ENCODE measurements at regions not wholly inside any gene's neighbourhood (a gene's known extent, or its start where the extent isn't known, plus 50 kb on each side); places are given as distances from the start of the nearest gene placed in this dataset.

- no peak for DNase-seq
These were observed 91.3 kb upstream of the FAM171A1 start for GRCh38 chr10:15462253-15462897.

GRCh38 chr10:15461353-15462108 lies 90.4 kb upstream of the FAM171A1 start:
- no peak for DNase-seq

GRCh38 chr10:15460661-15461060 lies 89.6 kb upstream of the FAM171A1 start:
- no peak for DNase-seq

GRCh38 chr10:15459218-15459617 lies 88.1 kb upstream of the FAM171A1 start:
- DNase-seq = no peak

- DNase-seq = no peak
These were observed 86.3 kb upstream of the FAM171A1 start for GRCh38 chr10:15457382-15457781.

- DNase-seq = no peak
These were observed 84.4 kb upstream of the FAM171A1 start for GRCh38 chr10:15455456-15455855.

GRCh38 chr10:15453926-15454325 lies 82.8 kb upstream of the FAM171A1 start:
- no peak for DNase-seq

- DNase-seq = no peak
These were observed 82.4 kb upstream of the FAM171A1 start for GRCh38 chr10:15453457-15453856.

GRCh38 chr10:15452545-15452944 lies 81.5 kb upstream of the FAM171A1 start:
- DNase-seq = no peak

- no peak for DNase-seq
These were observed 80.3 kb upstream of the FAM171A1 start for GRCh38 chr10:15451137-15452094.

GRCh38 chr10:15448598-15448997 lies 77.5 kb upstream of the FAM171A1 start:
- DNase-seq = no peak

- DNase-seq = no peak
These were observed 73.9 kb upstream of the FAM171A1 start for GRCh38 chr10:15445006-15445390.

- no peak for DNase-seq
These were observed 73.3 kb upstream of the FAM171A1 start for GRCh38 chr10:15444105-15445005.

GRCh38 chr10:15442056-15442455 lies 71.0 kb upstream of the FAM171A1 start:
- DNase-seq = no peak

GRCh38 chr10:15440204-15440711 lies 69.2 kb upstream of the FAM171A1 start:
- no peak for DNase-seq

- DNase-seq = no peak
These were observed 68.3 kb upstream of the FAM171A1 start for GRCh38 chr10:15439341-15439842.

- no peak for DNase-seq
These were observed 65.6 kb upstream of the FAM171A1 start for GRCh38 chr10:15436696-15437095.

- peak; percentile 44 for DNase-seq
These were observed 62.9 kb upstream of the FAM171A1 start for GRCh38 chr10:15433850-15434537.

GRCh38 chr10:15432266-15432665 lies 61.2 kb upstream of the FAM171A1 start:
- no peak for DNase-seq

GRCh38 chr10:15430969-15431771 lies 60.1 kb upstream of the FAM171A1 start:
- DNase-seq = no peak
